K562 (cell line): ENCODE measurements at regions not wholly inside any gene's neighbourhood (a gene's known extent, or its start where the extent isn't known, plus 50 kb on each side); places are given as distances from the start of the nearest gene placed in this dataset.

Experiments used
- ATAC-seq: fragments of 200-7000 bp; cut with Tn5 transposase; 3 replicates; pipeline ENCODE4 v1.9.1; 2020; ENCODE audit warnings: moderate library complexity
- BruUV-seq: library from RNA; stranded (reverse); fragments of 400-500 nt; replicated peaks from 2 replicates; lab custom pipeline; 2021; lab: Mats Ljungman, UMichigan
- CTCF ChIA-PET: fragments of 300-600 bp; formaldehyde crosslinking; extraction: SDS; loops from one replicate; lab custom pipeline; 2021; ENCODE audit warnings: low intra/inter-chr PET ratio; lab: Yijun Ruan, JAX
- POLR2A ChIA-PET: fragments of 300-600, 350-650 bp; sonication (Branson Sonifier 250); formaldehyde crosslinking; extraction: SDS; loops from one replicate; lab custom pipeline; 2021; ENCODE audit warnings: antibody characterized with exemption, inconsistent platforms; lab: Yijun Ruan, JAX
- DNase-seq, 4 experiments: peaks; one replicate each; pipeline versions ENCODE4 v3.0.0 to v3.0.0-alpha.2; 2011 to 2018; ENCODE audit warnings: low spot score in 3 of 4, mixed read lengths in 3 of 4; ENCODE audit errors: extremely low read depth in 1 of 4
- FAIRE-seq: peaks from 2 replicates; lab custom pipeline; 2011; peaks lifted over from hg19 to GRCh38; lab: Jason Lieb, UNC
- H2AFZ ChIP-seq: 2 replicates; pipeline ENCODE4 v1.6.0; 2011; ENCODE audit warnings: low read depth, low read length, control low read depth, inconsistent platforms
- H3K27ac ChIP-seq: fragments of 200-600 bp; 3 replicates; pipeline ENCODE4 v1.8.0; 2011; ENCODE audit warnings: low read depth, mild to moderate bottlenecking, control low read depth, inconsistent platforms, low read length, moderate library complexity, mixed read lengths; ENCODE audit errors: extremely low read depth
- H3K27me3 ChIP-seq, 2 experiments: fragments of 300-600 bp in 1 of 2; 2 replicates in 1 of 2; 3 replicates in 1 of 2; pipeline versions ENCODE4 v1.6.0 to v1.8.0; 2011; ENCODE audit warnings: inconsistent platforms in 2 of 2, low read length in 2 of 2, mild to moderate bottlenecking in 1 of 2, mixed read lengths in 1 of 2, moderate library complexity in 1 of 2; ENCODE audit not compliant: control insufficient read depth in 2 of 2, insufficient read depth in 2 of 2
- H3K36me3 ChIP-seq: fragments of 300-600 bp; 3 replicates; pipeline ENCODE4 v1.8.0; 2011; ENCODE audit warnings: mild to moderate bottlenecking, low read length, inconsistent platforms; ENCODE audit not compliant: control insufficient read depth, insufficient read depth
- H3K4me1 ChIP-seq, 2 experiments: fragments of 200-600 bp in 1 of 2; replicated peaks in 1 of 2; 2 replicates in 1 of 2; 3 replicates in 1 of 2; pipeline versions ENCODE4 v1.5.1 to v1.8.0; 2011; ENCODE audit warnings: inconsistent platforms in 2 of 2, low read length in 2 of 2, mild to moderate bottlenecking in 1 of 2, mixed read lengths in 1 of 2, moderate library complexity in 1 of 2; ENCODE audit not compliant: control insufficient read depth in 2 of 2, insufficient read depth in 2 of 2
- H3K4me2 ChIP-seq: 2 replicates; pipeline ENCODE4 v1.6.1; 2011; ENCODE audit warnings: low read length, control low read depth, inconsistent platforms, mixed read lengths; ENCODE audit not compliant: insufficient read depth
- H3K4me3 ChIP-seq: fragments of 200-600 bp; sonication (generic), shearing (Covaris generic); 2 replicates; pipeline ENCODE4 v1.5.1; 2016; ENCODE audit warnings: control low read depth, inconsistent platforms
- H3K79me2 ChIP-seq: fragments of 200-600 bp; 3 replicates; pipeline ENCODE4 v1.8.0; 2011; ENCODE audit warnings: low read length, inconsistent platforms; ENCODE audit not compliant: control insufficient read depth, insufficient read depth
- H3K9ac ChIP-seq, 2 experiments: 2 replicates each; pipeline versions ENCODE4 v1.6.0 to v1.6.1; 2011; ENCODE audit warnings: low read depth in 2 of 2, low read length in 2 of 2, control low read depth in 1 of 2, inconsistent platforms in 1 of 2, mild to moderate bottlenecking in 1 of 2, mixed read lengths in 1 of 2; ENCODE audit not compliant: insufficient read depth in 1 of 2
- H3K9me1 ChIP-seq: one replicate; pipeline ENCODE4 v1.6.0; 2011; ENCODE audit warnings: inconsistent platforms, mild to moderate bottlenecking, low read length, moderate library complexity; ENCODE audit not compliant: control insufficient read depth, insufficient read depth
- H3K9me3 ChIP-seq: replicated peaks from 2 replicates; pipeline ENCODE4 v1.5.1; 2011; ENCODE audit warnings: low read depth, low read length, inconsistent platforms; ENCODE audit not compliant: control insufficient read depth, insufficient read depth
- H4K20me1 ChIP-seq: replicated peaks from 2 replicates; pipeline ENCODE4 v1.6.1; 2011; ENCODE audit warnings: low read length, inconsistent platforms, mixed read lengths; ENCODE audit not compliant: control insufficient read depth, insufficient read depth
- CHCHD3 ChIP-seq: fragments of 250-450 bp; sonication (Bioruptor Pico); IDR thresholded peaks from 2 replicates; pipeline ENCODE4 v2.1.2; 2022; ENCODE audit warnings: mild to moderate bottlenecking
- DACH1 ChIP-seq: fragments of 450-650 bp; IDR thresholded peaks from 2 replicates; pipeline ENCODE4 v1.6.1; 2018; ENCODE audit not compliant: partially characterized antibody
- DDX20 ChIP-seq: fragments of 450-650 bp; IDR thresholded peaks from 2 replicates; pipeline ENCODE4 v1.6.1; 2016; ENCODE audit warnings: missing genetic modification characterization, low read depth, mild to moderate bottlenecking, missing compliant biosample characterization, moderate library complexity
- HNRNPLL ChIP-seq: fragments of 200-400 bp; formaldehyde crosslinking; IDR thresholded peaks from 2 replicates; pipeline ENCODE4 v1.6.1; 2017; ENCODE audit warnings: low read length, low read depth, mild to moderate bottlenecking; ENCODE audit not compliant: poor library complexity, severe bottlenecking
- IFI16 ChIP-seq: fragments of 250-450 bp; sonication (Bioruptor Pico); IDR thresholded peaks from 2 replicates; pipeline ENCODE4 v2.1.2; 2022; ENCODE audit warnings: mild to moderate bottlenecking, inconsistent platforms
- KHSRP ChIP-seq: fragments of 450-650 bp; IDR thresholded peaks from 2 replicates; pipeline ENCODE4 v1.6.1; 2017
- NFE2L1 ChIP-seq: fragments of 450-650 bp; IDR thresholded peaks from 2 replicates; pipeline ENCODE4 v1.6.1; 2016; ENCODE audit warnings: missing genetic modification characterization, low read depth, mild to moderate bottlenecking, missing compliant biosample characterization, moderate library complexity, borderline replicate concordance
- WHSC1 ChIP-seq: IDR thresholded peaks from one replicate; pipeline ENCODE4 v1.6.1; 2012; ENCODE audit warnings: low read length, control low read depth, inconsistent platforms
- ZFP1 ChIP-seq: fragments of 450-650 bp; formaldehyde crosslinking; IDR thresholded peaks from 2 replicates; pipeline ENCODE4 v1.4.0; 2020; ENCODE audit warnings: mild to moderate bottlenecking, mixed read lengths
- ZNF274 ChIP-seq: IDR thresholded peaks from 2 replicates; pipeline ENCODE4 v1.6.1; 2011; ENCODE audit warnings: low read depth, mild to moderate bottlenecking, low read length, moderate library complexity, borderline replicate concordance
- ZNF707 ChIP-seq: fragments of 250-450 bp; sonication (Bioruptor Pico); conservative IDR thresholded peaks from 2 replicates; pipeline ENCODE4 v1.8.0; 2022; ENCODE audit warnings: inconsistent platforms, mild to moderate bottlenecking, moderate library complexity
- WGBS: fragments of 100-300 bp; shearing (Covaris generic); methylation state at CpG from one replicate; pipeline ENCODE4 v1.1.6; 2016; ENCODE audit warnings: low coverage, mixed read lengths; ENCODE audit not compliant: insufficient coverage; ENCODE audit errors: missing lambda C conversion rate; 5-methylcytosine and 5-hydroxymethylcytosine counted together
- in situ Hi-C: fragments of 300-500 bp; cut with MboI; formaldehyde crosslinking; loops from 4 replicates; pipeline ENCODE4 v1.15.0; 2018; ENCODE audit warnings: inconsistent platforms, mixed read lengths
- intact Hi-C: fragments of 100-400 bp; cut with micrococcal nuclease; formaldehyde crosslinking; loops from 2 replicates; pipeline ENCODE4 v1.14.2; 2022
- TF ChIP-seq, protein P1 (sequence below): fragments of 450-650 bp; IDR thresholded peaks from one replicate; pipeline ENCODE4 v1.6.1; 2018; ENCODE audit warnings: mild to moderate bottlenecking, moderate library complexity; ENCODE audit not compliant: partially characterized antibody
- TF ChIP-seq, protein P2 (sequence below): fragments of 200-800 bp; sonication (Bioruptor generic); IDR thresholded peaks from 2 replicates; pipeline ENCODE4 v1.6.1; 2017; ENCODE audit warnings: missing genetic modification characterization, missing compliant biosample characterization

DNA sequence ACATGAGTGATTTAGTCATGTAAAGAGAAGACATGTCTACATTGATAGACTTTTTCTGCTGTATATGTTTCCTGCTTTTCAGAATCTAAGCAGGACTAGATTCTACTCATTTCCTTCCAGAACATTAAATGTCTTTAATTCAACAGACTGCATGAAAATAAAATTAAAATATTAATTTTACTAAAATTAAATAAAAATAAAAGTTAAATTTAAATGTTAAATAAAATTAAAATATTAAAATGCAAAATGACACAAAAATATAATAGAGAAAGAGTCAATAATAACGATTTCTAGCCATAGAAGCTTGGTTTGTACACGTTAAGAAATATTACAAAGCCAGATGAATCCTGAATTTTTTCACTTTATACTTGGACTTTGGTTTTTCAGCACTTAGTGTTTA is 552.8 kb upstream of the NR5A2 start:
- no peak for TF ChIP-seq IFI16 (CRISPR knock-in tag)
- Histone ChIP-seq H3K79me2 (no peaks in the 10 kb centered on the region), H2AFZ (no peak overlapping the region), H3K36me3 (no peaks in the 10 kb centered on the region), H3K27me3 (no peaks in the 10 kb centered on the region), H3K4me2 (no peak overlapping the region), H3K27ac (no peak overlapping the region), H3K9me1 (no peaks in the 10 kb centered on the region), H4K20me1 (no peaks in the 10 kb centered on the region), H3K9ac (no peak overlapping the region), H3K4me3 (no peak overlapping the region), H3K9me3 (0 out of 2 replicates have a peak, but pooled peaks cover 2% of the 10 kb centered on the region), H3K4me1 (no peaks in the 10 kb centered on the region)
- intact Hi-C loops: no loop called here
- WGBS: 0% methylated on average over 2 of the region's 2 CpGs
- BruUV-seq: no TSS peak
- in situ Hi-C loops: no loop called here
- CTCF ChIA-PET: no interaction called here
- DNase-seq: no peak
- no peak for FAIRE-seq
- POLR2A ChIA-PET: no interaction called here
- ATAC-seq: no peak

DNA sequence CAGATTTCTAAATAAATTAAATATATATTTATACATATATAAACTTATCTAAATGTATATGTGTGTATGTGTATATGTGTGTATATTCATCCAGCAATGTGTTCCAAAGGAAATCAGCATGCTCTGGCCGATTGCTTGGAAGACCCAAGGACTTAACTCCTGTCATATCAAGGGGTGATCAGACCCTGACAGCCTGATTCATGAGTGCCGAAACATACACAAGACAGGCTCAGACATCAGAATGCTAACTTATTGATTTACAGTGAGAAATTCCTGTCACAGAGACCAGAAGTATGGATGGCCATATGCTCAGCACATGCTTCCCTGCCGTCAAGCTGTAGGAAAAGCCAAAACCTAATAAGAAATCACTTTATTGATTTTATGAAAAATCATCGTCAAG is 545.1 kb upstream of the NR5A2 start:
- Histone ChIP-seq H3K4me3 (no peak overlapping the region), H2AFZ (no peak overlapping the region), H3K4me2 (no peak overlapping the region), H3K79me2 (no peaks in the 10 kb centered on the region), H3K4me1 (no peaks in the 10 kb centered on the region), H3K36me3 (no peaks in the 10 kb centered on the region), H3K9me1 (no peaks in the 10 kb centered on the region), H3K9ac (no peak overlapping the region), H3K9me3 (no peaks in the 10 kb centered on the region), H3K27ac (no peak overlapping the region), H4K20me1 (no peaks in the 10 kb centered on the region), H3K27me3 (no peaks in the 10 kb centered on the region)
- 0% methylated on average over 4 of the region's 4 CpGs for WGBS
- in situ Hi-C loops: no loop called here
- intact Hi-C loops: no loop called here
- TF ChIP-seq, protein P1, sequence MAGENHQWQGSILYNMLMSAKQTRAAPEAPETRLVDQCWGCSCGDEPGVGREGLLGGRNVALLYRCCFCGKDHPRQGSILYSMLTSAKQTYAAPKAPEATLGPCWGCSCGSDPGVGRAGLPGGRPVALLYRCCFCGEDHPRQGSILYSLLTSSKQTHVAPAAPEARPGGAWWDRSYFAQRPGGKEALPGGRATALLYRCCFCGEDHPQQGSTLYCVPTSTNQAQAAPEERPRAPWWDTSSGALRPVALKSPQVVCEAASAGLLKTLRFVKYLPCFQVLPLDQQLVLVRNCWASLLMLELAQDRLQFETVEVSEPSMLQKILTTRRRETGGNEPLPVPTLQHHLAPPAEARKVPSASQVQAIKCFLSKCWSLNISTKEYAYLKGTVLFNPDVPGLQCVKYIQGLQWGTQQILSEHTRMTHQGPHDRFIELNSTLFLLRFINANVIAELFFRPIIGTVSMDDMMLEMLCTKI: no peak
- TF ChIP-seq DDX20 (no peak), HNRNPLL (no peak), ZFP1 (no peak), CHCHD3 (CRISPR knock-in tag) (no peak), WHSC1 (no peak), ZNF707 (no peak), ZNF274 (no peak), NFE2L1 (tag) (no peak), KHSRP (no peak), DACH1 (no peak)
- TF ChIP-seq, protein P2, sequence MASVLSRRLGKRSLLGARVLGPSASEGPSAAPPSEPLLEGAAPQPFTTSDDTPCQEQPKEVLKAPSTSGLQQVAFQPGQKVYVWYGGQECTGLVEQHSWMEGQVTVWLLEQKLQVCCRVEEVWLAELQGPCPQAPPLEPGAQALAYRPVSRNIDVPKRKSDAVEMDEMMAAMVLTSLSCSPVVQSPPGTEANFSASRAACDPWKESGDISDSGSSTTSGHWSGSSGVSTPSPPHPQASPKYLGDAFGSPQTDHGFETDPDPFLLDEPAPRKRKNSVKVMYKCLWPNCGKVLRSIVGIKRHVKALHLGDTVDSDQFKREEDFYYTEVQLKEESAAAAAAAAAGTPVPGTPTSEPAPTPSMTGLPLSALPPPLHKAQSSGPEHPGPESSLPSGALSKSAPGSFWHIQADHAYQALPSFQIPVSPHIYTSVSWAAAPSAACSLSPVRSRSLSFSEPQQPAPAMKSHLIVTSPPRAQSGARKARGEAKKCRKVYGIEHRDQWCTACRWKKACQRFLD: no peak
- FAIRE-seq (no peak), DNase-seq (no peak), ATAC-seq (no peak)
- ChIA-PET POLR2A (no interaction called here), CTCF (no interaction called here)
- no TSS peak for BruUV-seq
